PC-9 (cell line): ENCODE measurements at regions not wholly inside any gene's neighbourhood (a gene's known extent, or its start where the extent isn't known, plus 50 kb on each side); places are given as distances from the start of the nearest gene placed in this dataset.

Experiments
- BruUV-seq: library from RNA; stranded (reverse); fragments of 400-500 nt; replicated peaks from 2 replicates; lab custom pipeline; 2021; lab: Mats Ljungman, UMichigan
- CTCF ChIA-PET: fragments of 300-600 bp; sonication (Branson Sonifier 250); formaldehyde crosslinking; loops from one replicate; lab custom pipeline; 2022; ENCODE audit warnings: antibody characterized with exemption; lab: Charles Lee
- POLR2A ChIA-PET: fragments of 300-600 bp; sonication (Branson Sonifier 250); formaldehyde crosslinking; loops from one replicate; lab custom pipeline; 2022; ENCODE audit warnings: antibody characterized with exemption; ENCODE audit not compliant: unreplicated experiment; lab: Charles Lee
- DNase-seq, 2 experiments: peaks; one replicate each; pipeline versions ENCODE4 v3.0.0 to v3.0.0-alpha.2; 2015 to 2022; ENCODE audit warnings: mixed read lengths in 1 of 2
- H2AFZ ChIP-seq: fragments of 200-600 bp; sonication (generic); 2 replicates; pipeline ENCODE4 v1.8.1; 2017; ENCODE audit warnings: antibody characterized with exemption
- H3F3A ChIP-seq: fragments of 200-600 bp; sonication (generic); 2 replicates; pipeline ENCODE4 v1.8.1; 2017; ENCODE audit warnings: antibody characterized with exemption, mild to moderate bottlenecking, low read depth; ENCODE audit not compliant: insufficient read depth
- H3K27ac ChIP-seq: fragments of 200-600 bp; sonication (generic); 2 replicates; pipeline ENCODE4 v1.6.1; 2016; ENCODE audit warnings: mixed run types
- H3K27me3 ChIP-seq: fragments of 200-600 bp; sonication (generic); 2 replicates; pipeline ENCODE4 v1.6.1; 2016; ENCODE audit warnings: low read depth, mixed run types; ENCODE audit not compliant: insufficient read depth
- H3K36me3 ChIP-seq: fragments of 200-600 bp; sonication (generic); 2 replicates; pipeline ENCODE4 v1.6.1; 2016; ENCODE audit warnings: low read depth, mixed run types
- H3K4me1 ChIP-seq: fragments of 200-600 bp; sonication (generic); replicated peaks from 2 replicates; pipeline ENCODE4 v1.6.1; 2016; ENCODE audit warnings: mixed run types; ENCODE audit not compliant: insufficient read depth
- H3K4me2 ChIP-seq: fragments of 200-600 bp; sonication (generic); 2 replicates; pipeline ENCODE4 v1.6.1; 2017; ENCODE audit warnings: mixed run types
- H3K4me3 ChIP-seq: fragments of 200-600 bp; sonication (generic); 2 replicates; pipeline ENCODE4 v1.6.1; 2016; ENCODE audit warnings: mixed run types
- H3K79me2 ChIP-seq: fragments of 200-600 bp; sonication (generic); 2 replicates; pipeline ENCODE4 v1.6.1; 2017; ENCODE audit warnings: low read depth, mixed run types
- H3K9me2 ChIP-seq: fragments of 200-600 bp; sonication (generic); 2 replicates; pipeline ENCODE4 v1.8.1; 2017; ENCODE audit warnings: mild to moderate bottlenecking; ENCODE audit not compliant: insufficient read depth
- H3K9me3 ChIP-seq: fragments of 200-600 bp; sonication (generic); 2 replicates; pipeline ENCODE4 v1.8.1; 2016; ENCODE audit warnings: low read depth; ENCODE audit not compliant: insufficient read depth
- H4K20me1 ChIP-seq: fragments of 200-600 bp; sonication (generic); 2 replicates; pipeline ENCODE4 v1.8.1; 2017; ENCODE audit not compliant: insufficient read depth
- CTCF ChIP-seq: fragments of 200-600 bp; sonication (generic); conservative IDR thresholded peaks from 2 replicates; pipeline ENCODE4 v1.6.1; 2017; ENCODE audit warnings: mixed run types, antibody characterized with exemption, mild to moderate bottlenecking, moderate library complexity
- EZH2 ChIP-seq: fragments of 200-600 bp; sonication (generic); IDR thresholded peaks from 2 replicates; pipeline ENCODE4 v1.8.0; 2017; ENCODE audit warnings: antibody characterized with exemption, low read depth
- intact Hi-C: fragments of 100-400 bp; cut with micrococcal nuclease; formaldehyde crosslinking; loops from one replicate; pipeline ENCODE4 v1.10.0; 2022; ENCODE audit not compliant: unreplicated experiment

GRCh38 chr1:29830383-29830782 lies 594.1 kb downstream of the PTPRU start:
- no peak overlapping the region for H2AFZ ChIP-seq
- no peak overlapping the region for H3K27ac ChIP-seq
- H3K4me2 ChIP-seq = no peak overlapping the region
- no peaks in the 10 kb centered on the region for H3K9me2 ChIP-seq
- H3K79me2 ChIP-seq = no peaks in the 10 kb centered on the region
- ChIA-PET CTCF (no interaction called here), POLR2A (no interaction called here)
- no peaks in the 10 kb centered on the region for H4K20me1 ChIP-seq
- no peaks in the 10 kb centered on the region for H3K36me3 ChIP-seq
- TF ChIP-seq CTCF (no peak), EZH2 (no peak)
- no peaks in the 10 kb centered on the region for H3K9me3 ChIP-seq
- H3K4me1 ChIP-seq = no peaks in the 10 kb centered on the region
- no peak overlapping the region for H3K4me3 ChIP-seq
- peaks cover 25% of the 10 kb centered on the region for H3K27me3 ChIP-seq
- intact Hi-C loops = no loop called here
- no peak for DNase-seq
- no TSS peak for BruUV-seq
- peaks cover 3% of the 10 kb centered on the region; the same call in 1 of the 2 replicates for H3F3A ChIP-seq

- peaks cover 25% of the 10 kb centered on the region for H3K27me3 ChIP-seq
- TF ChIP-seq CTCF (no peak), EZH2 (no peak)
- ChIA-PET POLR2A (no interaction called here), CTCF (no interaction called here)
- no peaks in the 10 kb centered on the region for H3K9me2 ChIP-seq
- no peaks in the 10 kb centered on the region for H3K79me2 ChIP-seq
- H3K4me1 ChIP-seq = no peaks in the 10 kb centered on the region
- H3K4me2 ChIP-seq = no peak overlapping the region
- no peak overlapping the region for H3K4me3 ChIP-seq
- no peaks in the 10 kb centered on the region for H4K20me1 ChIP-seq
- peaks cover 5% of the 10 kb centered on the region; the same call in 1 of the 2 replicates for H3F3A ChIP-seq
- no peak for DNase-seq
- H2AFZ ChIP-seq = no peak overlapping the region
- BruUV-seq = no TSS peak
- H3K36me3 ChIP-seq = no peaks in the 10 kb centered on the region
- intact Hi-C loops = no loop called here
- no peaks in the 10 kb centered on the region for H3K9me3 ChIP-seq
- no peak overlapping the region for H3K27ac ChIP-seq
These were observed 593.4 kb downstream of the PTPRU start for GRCh38 chr1:29829448-29830344.

- no peaks in the 10 kb centered on the region for H3K36me3 ChIP-seq
- H3K4me2 ChIP-seq = no peak overlapping the region
- no peaks in the 10 kb centered on the region for H3K4me1 ChIP-seq
- no peaks in the 10 kb centered on the region for H3K79me2 ChIP-seq
- H3K27me3 ChIP-seq = peaks cover 25% of the 10 kb centered on the region
- TF ChIP-seq CTCF (no peak), EZH2 (no peak)
- H2AFZ ChIP-seq = no peak overlapping the region
- no peaks in the 10 kb centered on the region for H3K9me2 ChIP-seq
- H3K9me3 ChIP-seq = no peaks in the 10 kb centered on the region
- H3K4me3 ChIP-seq = no peak overlapping the region
- no peak overlapping the region for H3K27ac ChIP-seq
- POLR2A ChIA-PET = no interaction called here
- H3F3A ChIP-seq = peaks cover 5% of the 10 kb centered on the region; the same call in 1 of the 2 replicates
- intact Hi-C loops = no loop called here
- DNase-seq = no peak
- BruUV-seq = no TSS peak
- CTCF ChIA-PET = no interaction called here
- no peaks in the 10 kb centered on the region for H4K20me1 ChIP-seq
These were observed 592.5 kb downstream of the PTPRU start for GRCh38 chr1:29828526-29829447.
